Upper lobe of left lung (tissue), 6 donors: ENCODE measurements at regions not wholly inside any gene's neighbourhood (a gene's known extent, or its start where the extent isn't known, plus 50 kb on each side); places are given as distances from the start of the nearest gene placed in this dataset.

Experiments
- ATAC-seq, 2 donors: fragments of 200-7000 bp; cut with Tn5 transposase; one replicate each; pipeline ENCODE4 v1.9.1; 2022; ENCODE audit warnings: mild to moderate bottlenecking in 2 of 2, moderate library complexity in 2 of 2; ENCODE audit not compliant: low FRiP score in 2 of 2
- DNase-seq, 2 donors: peaks; one replicate each; pipeline ENCODE4 v3.0.0-alpha.2; 2019 to 2020
- H3K27ac ChIP-seq, 4 donors: fragments of 200-600 bp; sonication (generic); one replicate each; pipeline ENCODE4 v1.5.1; 2016 to 2019
- H3K27me3 ChIP-seq, 4 donors: fragments of 200-600 bp; sonication (generic); one replicate each; pipeline ENCODE4 v1.5.1; 2017 to 2019
- H3K36me3 ChIP-seq, 4 donors: fragments of 200-600 bp; sonication (generic); one replicate each; pipeline ENCODE4 v1.5.1; 2016 to 2019
- H3K4me1 ChIP-seq, 4 donors: fragments of 200-600 bp; sonication (generic); one replicate each; pipeline ENCODE4 v1.5.1; 2018 to 2019
- H3K4me3 ChIP-seq, 4 donors: fragments of 200-600 bp; sonication (generic); one replicate each; pipeline ENCODE4 v1.5.1; 2017 to 2019; ENCODE audit warnings: mild to moderate bottlenecking in 2 of 4, moderate library complexity in 1 of 4
- H3K9me3 ChIP-seq, 4 donors: fragments of 200-600 bp; sonication (generic); one replicate each; pipeline ENCODE4 v1.5.1; 2018 to 2019
- CTCF ChIP-seq, 6 experiments: fragments of 450-650 bp in 4 of 6; fragments of 200-600 bp in 2 of 6; sonication (generic) in 2 of 6; IDR thresholded peaks; one replicate each; pipeline ENCODE4 v1.5.1; 2016 to 2019; ENCODE audit warnings: antibody characterized with exemption in 6 of 6
- EP300 ChIP-seq, 4 donors: sonication (generic); formaldehyde crosslinking; IDR thresholded peaks; one replicate each; pipeline ENCODE4 v1.5.1; 2017; ENCODE audit warnings: antibody characterized with exemption in 4 of 4, control low read depth in 2 of 4
- POLR2A ChIP-seq, 4 donors: fragments of 450-650 bp; IDR thresholded peaks; one replicate each; pipeline ENCODE4 v1.5.1; 2016 to 2017; ENCODE audit warnings: antibody characterized with exemption in 4 of 4, mild to moderate bottlenecking in 2 of 4
- POLR2AphosphoS5 ChIP-seq, 2 donors: sonication (generic); formaldehyde crosslinking; IDR thresholded peaks; one replicate each; pipeline ENCODE4 v1.5.1; 2017; ENCODE audit warnings: antibody characterized with exemption in 2 of 2
- WGBS, 2 donors: methylation state at CpG; one replicate each; pipeline ENCODE4 v1.1.5; 2017 to 2018; 5-methylcytosine and 5-hydroxymethylcytosine counted together
- donor health status: DM: no; HTN: no; CAD: no; lungs with moderate emphysema.
- donor health status: DM: no; HTN: yes; CAD: no; lungs with severe emphysema.

- no peaks in the 10 kb centered on the region for H3K36me3 ChIP-seq
- no peak for DNase-seq
- WGBS, 2 donors: 92 to 97% methylated on average over 3 of the region's 3 CpGs
- H3K4me1 ChIP-seq: peaks cover 0 to 10% (median 4%) of the 10 kb centered on the region in 4 donors
- no peaks in the 10 kb centered on the region for H3K27me3 ChIP-seq
- H3K4me3 ChIP-seq: no peak overlapping the region
- H3K9me3 ChIP-seq: no peaks in the 10 kb centered on the region
- no peak overlapping the region for H3K27ac ChIP-seq
- ATAC-seq: no peak
- TF ChIP-seq EP300 (IDR thresholded peaks at IDR 0.05) (no peak), CTCF (IDR thresholded peaks at IDR 0.05) (no peak), POLR2AphosphoS5 (IDR thresholded peaks at IDR 0.05) (no peak), POLR2A (IDR thresholded peaks at IDR 0.05) (no peak)
Measured at GRCh38 chr3:22962244-22962643, 240.9 kb upstream of the UBE2E2 start.

- H3K9me3 ChIP-seq: no peaks in the 10 kb centered on the region
- no peak for ATAC-seq
- H3K27me3 ChIP-seq: no peaks in the 10 kb centered on the region
- no peak overlapping the region for H3K4me3 ChIP-seq
- H3K36me3 ChIP-seq: no peaks in the 10 kb centered on the region
- no peak overlapping the region for H3K27ac ChIP-seq
- TF ChIP-seq EP300 (IDR thresholded peaks at IDR 0.05): no peak
- no peak for TF ChIP-seq POLR2A (IDR thresholded peaks at IDR 0.05)
- no peak for TF ChIP-seq POLR2AphosphoS5 (IDR thresholded peaks at IDR 0.05)
- TF ChIP-seq CTCF (IDR thresholded peaks at IDR 0.05): no peak
- H3K4me1 ChIP-seq: no peaks in the 10 kb centered on the region
- DNase-seq: no peak
Measured at GRCh38 chr3:22966349-22966748, 236.8 kb upstream of the UBE2E2 start.

- ATAC-seq (no peak), DNase-seq (no peak)
- TF ChIP-seq POLR2AphosphoS5 (IDR thresholded peaks at IDR 0.05) (no peak), POLR2A (IDR thresholded peaks at IDR 0.05) (no peak), EP300 (IDR thresholded peaks at IDR 0.05) (no peak), CTCF (IDR thresholded peaks at IDR 0.05) (no peak)
- Histone ChIP-seq H3K27me3 (no peaks in the 10 kb centered on the region), H3K9me3 (no peaks in the 10 kb centered on the region), H3K4me1 (no peaks in the 10 kb centered on the region), H3K27ac (no peak overlapping the region), H3K4me3 (no peak overlapping the region), H3K36me3 (no peaks in the 10 kb centered on the region)
- 100% methylated on average over 1 of the region's 1 CpG for WGBS, 2 donors
Measured at GRCh38 chr3:22969276-22969675, 233.9 kb upstream of the UBE2E2 start.

- 91 to 93% methylated on average over 3 of the region's 3 CpGs for WGBS, 2 donors
- Histone ChIP-seq H3K27me3 (no peaks in the 10 kb centered on the region), H3K27ac (no peak overlapping the region), H3K4me3 (no peak overlapping the region), H3K4me1 (no peaks in the 10 kb centered on the region), H3K36me3 (no peaks in the 10 kb centered on the region), H3K9me3 (no peaks in the 10 kb centered on the region)
- DNase-seq (no peak), ATAC-seq (no peak)
- TF ChIP-seq POLR2AphosphoS5 (IDR thresholded peaks at IDR 0.05) (no peak), POLR2A (IDR thresholded peaks at IDR 0.05) (no peak), CTCF (IDR thresholded peaks at IDR 0.05) (no peak), EP300 (IDR thresholded peaks at IDR 0.05) (no peak)
Measured at GRCh38 chr3:22971497-22971896, 231.6 kb upstream of the UBE2E2 start.

- ATAC-seq (peak; percentile 42 to 66), DNase-seq (no peak)
- no peak overlapping the region for H3K27ac ChIP-seq
- TF ChIP-seq POLR2AphosphoS5 (IDR thresholded peaks at IDR 0.05): no peak
- no peak for TF ChIP-seq EP300 (IDR thresholded peaks at IDR 0.05)
- TF ChIP-seq POLR2A (IDR thresholded peaks at IDR 0.05): no peak
- TF ChIP-seq CTCF (IDR thresholded peaks at IDR 0.05): no peak
- no peaks in the 10 kb centered on the region for H3K36me3 ChIP-seq
- WGBS, 2 donors: 87% methylated on average over 2 of the region's 2 CpGs; no CpG with 5 or more reads in 1 of the 2 donors
- H3K4me3 ChIP-seq: no peak overlapping the region
- no peaks in the 10 kb centered on the region for H3K4me1 ChIP-seq
- no peaks in the 10 kb centered on the region for H3K27me3 ChIP-seq
- no peaks in the 10 kb centered on the region for H3K9me3 ChIP-seq
Measured at GRCh38 chr3:22977042-22977441, 226.1 kb upstream of the UBE2E2 start.
